SK-N-SH treated with all-trans-retinoic acid at 6 μM for 48 hours (cell line): ENCODE measurements at regions not wholly inside any gene's neighbourhood (a gene's known extent, or its start where the extent isn't known, plus 50 kb on each side); places are given as distances from the start of the nearest gene placed in this dataset.

ENCODE experiments used
- ATAC-seq: fragments of 200-7000 bp; cut with Tn5 transposase; 3 replicates; pipeline ENCODE4 v1.9.1; 2020; ENCODE audit warnings: mild to moderate bottlenecking, moderate library complexity
- BACH2 ChIP-seq: fragments of 250-450 bp; sonication (Bioruptor Pico); IDR thresholded peaks from 2 replicates; pipeline ENCODE4 v1.9.0; 2021; ENCODE audit warnings: mild to moderate bottlenecking, borderline replicate concordance
- CSDC2 ChIP-seq: fragments of 250-450 bp; sonication (Bioruptor Pico); IDR thresholded peaks from 2 replicates; pipeline ENCODE4 v1.5.0; 2020; ENCODE audit warnings: mild to moderate bottlenecking, moderate library complexity
- GLIS3 ChIP-seq: fragments of 250-450 bp; sonication (Bioruptor Pico); IDR thresholded peaks from 2 replicates; pipeline ENCODE4 v1.5.0; 2020; ENCODE audit warnings: mild to moderate bottlenecking, moderate library complexity
- OSR1 ChIP-seq: fragments of 250-450 bp; sonication (Bioruptor Pico); IDR thresholded peaks from 2 replicates; pipeline ENCODE4 v1.8.0; 2022; ENCODE audit warnings: moderate library complexity, mild to moderate bottlenecking, inconsistent platforms
- SNAI2 ChIP-seq: fragments of 250-450 bp; sonication (Bioruptor Pico); IDR thresholded peaks from 2 replicates; pipeline ENCODE4 v1.5.0; 2020; ENCODE audit warnings: mild to moderate bottlenecking, moderate library complexity
- TCF4 ChIP-seq: fragments of 250-450 bp; sonication (Bioruptor Pico); IDR thresholded peaks from 2 replicates; pipeline ENCODE4 v1.8.0; 2021; ENCODE audit warnings: mild to moderate bottlenecking, moderate library complexity, borderline replicate concordance
- TOX ChIP-seq: fragments of 250-450 bp; sonication (Bioruptor Pico); IDR thresholded peaks from 2 replicates; pipeline ENCODE4 v1.8.0; 2021; ENCODE audit warnings: mild to moderate bottlenecking, moderate library complexity, borderline replicate concordance
- ZFP3 ChIP-seq: fragments of 250-450 bp; sonication (Bioruptor Pico); IDR thresholded peaks from 2 replicates; pipeline ENCODE4 v1.5.0; 2020; ENCODE audit warnings: mild to moderate bottlenecking, moderate library complexity
- ZFP30 ChIP-seq: fragments of 450-650 bp; formaldehyde crosslinking; IDR thresholded peaks from 2 replicates; pipeline ENCODE4 v1.5.0; 2022; ENCODE audit warnings: mild to moderate bottlenecking, moderate library complexity
- ZNF565 ChIP-seq: fragments of 450-650 bp; formaldehyde crosslinking; conservative IDR thresholded peaks from 2 replicates; pipeline ENCODE4 v1.5.0; 2020; ENCODE audit warnings: low read depth, mild to moderate bottlenecking, moderate library complexity
- ZNF70 ChIP-seq: fragments of 450-650 bp; formaldehyde crosslinking; IDR thresholded peaks from 2 replicates; pipeline ENCODE4 v1.5.0; 2020; ENCODE audit warnings: mild to moderate bottlenecking, moderate library complexity
- ZNF8 ChIP-seq: fragments of 450-650 bp; formaldehyde crosslinking; IDR thresholded peaks from 2 replicates; pipeline ENCODE4 v1.5.0; 2020; ENCODE audit warnings: mild to moderate bottlenecking, moderate library complexity
- TF ChIP-seq, protein P1 (sequence below): fragments of 250-450 bp; sonication (Bioruptor Pico); IDR thresholded peaks from 2 replicates; pipeline ENCODE4 v1.5.0; 2020; ENCODE audit warnings: mild to moderate bottlenecking, moderate library complexity
- TF ChIP-seq, protein P2 (sequence below): fragments of 250-450 bp; sonication (Bioruptor Pico); IDR thresholded peaks from 2 replicates; pipeline ENCODE4 v1.5.1; 2020; ENCODE audit warnings: low read depth, mild to moderate bottlenecking, moderate library complexity
- TF ChIP-seq, protein P3 (sequence below): fragments of 250-450 bp; sonication (Bioruptor Pico); IDR thresholded peaks from 2 replicates; pipeline ENCODE4 v1.5.1; 2021; ENCODE audit warnings: mild to moderate bottlenecking, moderate library complexity
- TF ChIP-seq, protein P4 (sequence below): fragments of 250-450 bp; sonication (Bioruptor Pico); IDR thresholded peaks from 2 replicates; pipeline ENCODE4 v1.8.0; 2021; ENCODE audit warnings: low read depth, mild to moderate bottlenecking, moderate library complexity, borderline replicate concordance
- TF ChIP-seq, protein P5 (sequence below): fragments of 250-450 bp; sonication (Bioruptor Pico); IDR thresholded peaks from 2 replicates; pipeline ENCODE4 v1.8.0; 2020; ENCODE audit warnings: mild to moderate bottlenecking, moderate library complexity, borderline replicate concordance

DNA sequence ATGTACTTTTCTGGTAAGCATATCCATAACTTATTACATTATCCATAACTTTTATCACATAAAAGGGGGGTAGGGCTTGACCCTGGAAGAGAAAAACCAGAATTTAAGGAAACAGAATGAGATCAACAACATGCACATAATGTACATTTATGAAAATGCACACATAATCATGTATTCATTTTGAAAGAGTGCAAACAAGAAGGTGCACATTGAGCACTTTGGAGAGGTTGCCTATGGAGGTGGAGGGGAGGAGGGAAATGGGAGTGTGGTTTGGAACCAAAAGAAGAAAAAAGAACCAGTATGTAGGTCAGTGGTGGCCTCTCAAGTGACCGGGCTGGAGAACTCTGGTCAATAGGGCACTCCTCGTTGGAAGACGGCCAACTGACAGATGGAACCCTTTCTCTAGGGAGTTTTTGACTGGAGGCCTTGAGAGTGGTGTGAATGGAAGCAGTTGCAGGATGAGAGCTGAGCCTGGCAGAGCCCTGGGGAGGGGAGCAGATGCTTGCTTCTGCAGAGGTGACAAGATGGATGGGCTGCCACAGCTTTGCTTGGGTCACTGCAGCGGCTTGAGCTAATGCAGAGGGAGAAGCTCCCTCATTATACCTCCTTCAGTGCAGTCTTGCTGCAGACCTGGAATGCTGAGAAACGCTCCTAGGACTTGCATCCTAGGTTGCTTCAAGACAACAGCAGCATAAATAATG lies 192.7 kb downstream of the SEC23IP start (continued):
- TF ChIP-seq, protein P1, sequence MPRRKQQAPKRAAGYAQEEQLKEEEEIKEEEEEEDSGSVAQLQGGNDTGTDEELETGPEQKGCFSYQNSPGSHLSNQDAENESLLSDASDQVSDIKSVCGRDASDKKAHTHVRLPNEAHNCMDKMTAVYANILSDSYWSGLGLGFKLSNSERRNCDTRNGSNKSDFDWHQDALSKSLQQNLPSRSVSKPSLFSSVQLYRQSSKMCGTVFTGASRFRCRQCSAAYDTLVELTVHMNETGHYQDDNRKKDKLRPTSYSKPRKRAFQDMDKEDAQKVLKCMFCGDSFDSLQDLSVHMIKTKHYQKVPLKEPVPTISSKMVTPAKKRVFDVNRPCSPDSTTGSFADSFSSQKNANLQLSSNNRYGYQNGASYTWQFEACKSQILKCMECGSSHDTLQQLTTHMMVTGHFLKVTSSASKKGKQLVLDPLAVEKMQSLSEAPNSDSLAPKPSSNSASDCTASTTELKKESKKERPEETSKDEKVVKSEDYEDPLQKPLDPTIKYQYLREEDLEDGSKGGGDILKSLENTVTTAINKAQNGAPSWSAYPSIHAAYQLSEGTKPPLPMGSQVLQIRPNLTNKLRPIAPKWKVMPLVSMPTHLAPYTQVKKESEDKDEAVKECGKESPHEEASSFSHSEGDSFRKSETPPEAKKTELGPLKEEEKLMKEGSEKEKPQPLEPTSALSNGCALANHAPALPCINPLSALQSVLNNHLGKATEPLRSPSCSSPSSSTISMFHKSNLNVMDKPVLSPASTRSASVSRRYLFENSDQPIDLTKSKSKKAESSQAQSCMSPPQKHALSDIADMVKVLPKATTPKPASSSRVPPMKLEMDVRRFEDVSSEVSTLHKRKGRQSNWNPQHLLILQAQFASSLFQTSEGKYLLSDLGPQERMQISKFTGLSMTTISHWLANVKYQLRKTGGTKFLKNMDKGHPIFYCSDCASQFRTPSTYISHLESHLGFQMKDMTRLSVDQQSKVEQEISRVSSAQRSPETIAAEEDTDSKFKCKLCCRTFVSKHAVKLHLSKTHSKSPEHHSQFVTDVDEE (CRISPR knock-in tag): no peak
- TF ChIP-seq ZNF565: no peak
- no peak for TF ChIP-seq ZNF70 (CRISPR knock-in tag)
- TF ChIP-seq, all 23 proteins: peak for 0

DNA sequence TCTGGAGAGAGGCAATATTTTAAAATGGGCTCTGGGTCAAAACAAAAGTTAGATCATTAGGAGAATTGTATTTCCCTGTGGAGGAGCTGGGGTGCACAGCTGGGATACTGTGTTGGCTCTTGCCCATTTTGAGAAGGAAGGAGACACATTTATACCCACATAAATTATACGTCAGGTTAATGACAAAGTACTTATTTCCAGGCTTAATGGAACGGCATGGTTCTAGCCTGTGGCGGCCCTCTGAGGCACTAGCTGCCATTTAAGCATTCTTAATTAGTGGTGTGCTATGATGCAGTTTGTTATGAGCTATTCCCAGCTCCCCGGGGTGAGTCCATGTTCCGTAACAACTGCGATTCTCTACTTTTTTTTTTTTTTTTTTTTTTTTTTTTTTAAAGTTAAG lies 193.5 kb downstream of the SEC23IP start:
- TF ChIP-seq, protein P2, sequence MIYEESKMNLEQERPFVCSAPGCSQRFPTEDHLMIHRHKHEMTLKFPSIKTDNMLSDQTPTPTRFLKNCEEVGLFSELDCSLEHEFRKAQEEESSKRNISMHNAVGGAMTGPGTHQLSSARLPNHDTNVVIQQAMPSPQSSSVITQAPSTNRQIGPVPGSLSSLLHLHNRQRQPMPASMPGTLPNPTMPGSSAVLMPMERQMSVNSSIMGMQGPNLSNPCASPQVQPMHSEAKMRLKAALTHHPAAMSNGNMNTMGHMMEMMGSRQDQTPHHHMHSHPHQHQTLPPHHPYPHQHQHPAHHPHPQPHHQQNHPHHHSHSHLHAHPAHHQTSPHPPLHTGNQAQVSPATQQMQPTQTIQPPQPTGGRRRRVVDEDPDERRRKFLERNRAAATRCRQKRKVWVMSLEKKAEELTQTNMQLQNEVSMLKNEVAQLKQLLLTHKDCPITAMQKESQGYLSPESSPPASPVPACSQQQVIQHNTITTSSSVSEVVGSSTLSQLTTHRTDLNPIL (CRISPR knock-in tag): no peak
- TF ChIP-seq CSDC2 (CRISPR knock-in tag): no peak
- TF ChIP-seq, protein P3, sequence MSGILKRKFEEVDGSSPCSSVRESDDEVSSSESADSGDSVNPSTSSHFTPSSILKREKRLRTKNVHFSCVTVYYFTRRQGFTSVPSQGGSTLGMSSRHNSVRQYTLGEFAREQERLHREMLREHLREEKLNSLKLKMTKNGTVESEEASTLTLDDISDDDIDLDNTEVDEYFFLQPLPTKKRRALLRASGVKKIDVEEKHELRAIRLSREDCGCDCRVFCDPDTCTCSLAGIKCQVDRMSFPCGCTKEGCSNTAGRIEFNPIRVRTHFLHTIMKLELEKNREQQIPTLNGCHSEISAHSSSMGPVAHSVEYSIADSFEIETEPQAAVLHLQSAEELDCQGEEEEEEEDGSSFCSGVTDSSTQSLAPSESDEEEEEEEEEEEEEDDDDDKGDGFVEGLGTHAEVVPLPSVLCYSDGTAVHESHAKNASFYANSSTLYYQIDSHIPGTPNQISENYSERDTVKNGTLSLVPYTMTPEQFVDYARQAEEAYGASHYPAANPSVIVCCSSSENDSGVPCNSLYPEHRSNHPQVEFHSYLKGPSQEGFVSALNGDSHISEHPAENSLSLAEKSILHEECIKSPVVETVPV (CRISPR knock-in tag): no peak
- no peak for TF ChIP-seq TOX (CRISPR knock-in tag)
- TF ChIP-seq, protein P4, sequence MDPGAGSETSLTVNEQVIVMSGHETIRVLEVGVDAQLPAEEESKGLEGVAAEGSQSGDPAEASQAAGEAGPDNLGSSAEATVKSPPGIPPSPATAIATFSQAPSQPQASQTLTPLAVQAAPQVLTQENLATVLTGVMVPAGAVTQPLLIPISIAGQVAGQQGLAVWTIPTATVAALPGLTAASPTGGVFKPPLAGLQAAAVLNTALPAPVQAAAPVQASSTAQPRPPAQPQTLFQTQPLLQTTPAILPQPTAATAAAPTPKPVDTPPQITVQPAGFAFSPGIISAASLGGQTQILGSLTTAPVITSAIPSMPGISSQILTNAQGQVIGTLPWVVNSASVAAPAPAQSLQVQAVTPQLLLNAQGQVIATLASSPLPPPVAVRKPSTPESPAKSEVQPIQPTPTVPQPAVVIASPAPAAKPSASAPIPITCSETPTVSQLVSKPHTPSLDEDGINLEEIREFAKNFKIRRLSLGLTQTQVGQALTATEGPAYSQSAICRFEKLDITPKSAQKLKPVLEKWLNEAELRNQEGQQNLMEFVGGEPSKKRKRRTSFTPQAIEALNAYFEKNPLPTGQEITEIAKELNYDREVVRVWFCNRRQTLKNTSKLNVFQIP: no peak
- no peak for TF ChIP-seq ZNF565
- no peak for TF ChIP-seq GLIS3 (CRISPR knock-in tag)
- TF ChIP-seq ZFP3: no peak
- no peak for TF ChIP-seq ZNF70 (CRISPR knock-in tag)
- TF ChIP-seq ZFP30: no peak
- TF ChIP-seq, protein P1 (CRISPR knock-in tag): no peak
- TF ChIP-seq BACH2 (CRISPR knock-in tag): no peak
- TF ChIP-seq, all 23 proteins: peak for 0
- no peak for ATAC-seq

DNA sequence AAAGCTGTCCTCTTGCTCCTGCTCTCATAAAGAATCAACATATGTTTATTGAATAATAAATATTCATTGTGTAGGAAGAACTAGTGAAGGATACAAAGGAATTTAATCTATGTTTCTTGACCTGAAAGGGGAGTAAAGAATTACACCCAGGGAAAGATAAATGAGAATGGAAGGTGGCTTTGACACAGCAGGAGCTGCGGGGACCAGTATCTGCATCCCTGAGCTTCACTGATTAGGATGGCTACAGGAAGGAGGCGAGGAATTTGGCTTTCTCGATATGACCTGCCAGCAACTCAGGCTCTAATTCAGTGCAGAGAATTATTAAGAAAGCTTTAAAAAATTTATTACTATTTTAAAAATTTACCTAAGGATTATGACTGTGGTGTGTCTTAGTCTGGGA lies 194.6 kb downstream of the SEC23IP start:
- no peak for TF ChIP-seq TCF4
- ATAC-seq: no peak

DNA sequence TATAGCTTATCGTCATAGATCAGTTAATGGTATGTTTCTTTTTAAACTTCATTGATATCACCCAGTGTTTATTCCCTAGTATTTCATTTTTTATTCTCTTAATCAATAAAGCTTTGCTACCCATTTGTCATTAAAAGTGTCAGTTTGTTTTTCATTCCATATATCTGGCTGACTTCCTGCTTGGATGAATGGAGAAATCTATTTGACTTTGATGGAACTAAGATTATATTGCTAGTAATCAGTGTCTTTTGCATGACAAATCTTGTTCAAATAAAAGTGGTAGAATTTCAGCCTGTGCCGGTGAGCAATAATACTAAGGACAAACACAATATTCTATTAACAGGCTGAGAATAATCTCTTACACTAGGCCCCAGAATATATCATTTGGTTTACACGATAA lies 203.3 kb downstream of the SEC23IP start:
- ATAC-seq: no peak
- TF ChIP-seq TCF4 (no peak), SNAI2 (no peak), ZNF8 (CRISPR knock-in tag) (no peak), OSR1 (CRISPR knock-in tag) (no peak)
- TF ChIP-seq, protein P3 (CRISPR knock-in tag): no peak
- TF ChIP-seq, protein P5, sequence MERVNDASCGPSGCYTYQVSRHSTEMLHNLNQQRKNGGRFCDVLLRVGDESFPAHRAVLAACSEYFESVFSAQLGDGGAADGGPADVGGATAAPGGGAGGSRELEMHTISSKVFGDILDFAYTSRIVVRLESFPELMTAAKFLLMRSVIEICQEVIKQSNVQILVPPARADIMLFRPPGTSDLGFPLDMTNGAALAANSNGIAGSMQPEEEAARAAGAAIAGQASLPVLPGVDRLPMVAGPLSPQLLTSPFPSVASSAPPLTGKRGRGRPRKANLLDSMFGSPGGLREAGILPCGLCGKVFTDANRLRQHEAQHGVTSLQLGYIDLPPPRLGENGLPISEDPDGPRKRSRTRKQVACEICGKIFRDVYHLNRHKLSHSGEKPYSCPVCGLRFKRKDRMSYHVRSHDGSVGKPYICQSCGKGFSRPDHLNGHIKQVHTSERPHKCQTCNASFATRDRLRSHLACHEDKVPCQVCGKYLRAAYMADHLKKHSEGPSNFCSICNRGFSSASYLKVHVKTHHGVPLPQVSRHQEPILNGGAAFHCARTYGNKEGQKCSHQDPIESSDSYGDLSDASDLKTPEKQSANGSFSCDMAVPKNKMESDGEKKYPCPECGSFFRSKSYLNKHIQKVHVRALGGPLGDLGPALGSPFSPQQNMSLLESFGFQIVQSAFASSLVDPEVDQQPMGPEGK (CRISPR knock-in tag): no peak
- TF ChIP-seq, protein P2 (CRISPR knock-in tag): no peak
